Fibroblast of skin of right quadriceps (primary cell): ENCODE measurements at regions not wholly inside any gene's neighbourhood (a gene's known extent, or its start where the extent isn't known, plus 50 kb on each side); places are given as distances from the start of the nearest gene placed in this dataset.
A peak's percentile ranks its signal among the peaks of the same experiment; 100 is the strongest.
"Not testable (repeated sequence)": the region's sequence is repeated elsewhere in the genome, so short reads cannot be mapped to it uniquely, and the experiment has no call there.

Experiments used
- DNase-seq: peaks from one replicate; pipeline ENCODE4 v3.0.0-alpha.2; 2013

GRCh38 chr20:11473983-11474382, 443.7 kb upstream of the BTBD3 start:
- no peak for DNase-seq

GRCh38 chr20:11483697-11484096, 434.0 kb upstream of the BTBD3 start:
- no peak for DNase-seq

GRCh38 chr20:11484479-11484878, 433.2 kb upstream of the BTBD3 start:
- DNase-seq = no peak

- no peak for DNase-seq
Measured at GRCh38 chr20:11492386-11492785, 425.3 kb upstream of the BTBD3 start.

GRCh38 chr20:11492846-11493245, 424.8 kb upstream of the BTBD3 start:
- no peak for DNase-seq

GRCh38 chr20:11496380-11496779, 421.3 kb upstream of the BTBD3 start:
- DNase-seq = no peak

GRCh38 chr20:11497545-11497944, 420.1 kb upstream of the BTBD3 start:
- DNase-seq = no peak

- no peak for DNase-seq
Measured at GRCh38 chr20:11499101-11499634, 418.5 kb upstream of the BTBD3 start.

GRCh38 chr20:11502061-11502460, 415.6 kb upstream of the BTBD3 start:
- no peak for DNase-seq

GRCh38 chr20:11502671-11503070, 415.0 kb upstream of the BTBD3 start:
- DNase-seq = no peak

GRCh38 chr20:11509776-11510175, 407.9 kb upstream of the BTBD3 start:
- no peak for DNase-seq

- no peak for DNase-seq
Measured at GRCh38 chr20:11511821-11512220, 405.9 kb upstream of the BTBD3 start.

- not testable (repeated sequence) for DNase-seq
Measured at GRCh38 chr20:11513241-11513745, 404.4 kb upstream of the BTBD3 start.

- DNase-seq = no peak
Measured at GRCh38 chr20:11516448-11516847, 401.2 kb upstream of the BTBD3 start.

- no peak for DNase-seq
Measured at GRCh38 chr20:11520596-11520995, 397.1 kb upstream of the BTBD3 start.

GRCh38 chr20:11521476-11522365, 396.0 kb upstream of the BTBD3 start:
- DNase-seq = no peak

GRCh38 chr20:11522366-11522741, 395.3 kb upstream of the BTBD3 start:
- DNase-seq = peak; percentile 27

GRCh38 chr20:11529047-11529446, 388.6 kb upstream of the BTBD3 start:
- DNase-seq = no peak

- no peak for DNase-seq
Measured at GRCh38 chr20:11537032-11537431, 380.7 kb upstream of the BTBD3 start.

GRCh38 chr20:11539450-11539849, 378.2 kb upstream of the BTBD3 start:
- no peak for DNase-seq

- no peak for DNase-seq
Measured at GRCh38 chr20:11540558-11540957, 377.1 kb upstream of the BTBD3 start.

- DNase-seq = no peak
Measured at GRCh38 chr20:11542645-11543044, 375.0 kb upstream of the BTBD3 start.

- peak; percentile 72 for DNase-seq
Measured at GRCh38 chr20:11544029-11544678, 373.5 kb upstream of the BTBD3 start.

- no peak for DNase-seq
Measured at GRCh38 chr20:11546939-11547338, 370.8 kb upstream of the BTBD3 start.
